SKM-1 treated with dmso at 0.1 percent for 144 hours (cell line): ENCODE measurements at regions not wholly inside any gene's neighbourhood (a gene's known extent, or its start where the extent isn't known, plus 50 kb on each side); places are given as distances from the start of the nearest gene placed in this dataset.

Experiments
- DNase-seq: peaks from one replicate; lab custom pipeline; 2025; ENCODE audit not compliant: unreplicated experiment; lab: John Stamatoyannopoulos, UW

GRCh38 chr10:131424836-131425491 is 113.4 kb upstream of the TCERG1L start:
- DNase-seq = no peak

GRCh38 chr10:131425752-131426533 is 114.4 kb upstream of the TCERG1L start:
- no peak for DNase-seq

- no peak for DNase-seq
Measured at GRCh38 chr10:131426534-131426898, 115.0 kb upstream of the TCERG1L start.

- no peak for DNase-seq
Measured at GRCh38 chr10:131427281-131427680, 115.8 kb upstream of the TCERG1L start.

- DNase-seq = no peak
Measured at GRCh38 chr10:131427901-131428300, 116.4 kb upstream of the TCERG1L start.

GRCh38 chr10:131429141-131429540 is 117.6 kb upstream of the TCERG1L start:
- no peak for DNase-seq

GRCh38 chr10:131429942-131430341 is 118.4 kb upstream of the TCERG1L start:
- no peak for DNase-seq

GRCh38 chr10:131430716-131431412 is 119.3 kb upstream of the TCERG1L start:
- DNase-seq = no peak

GRCh38 chr10:131431533-131431932 is 120.0 kb upstream of the TCERG1L start:
- DNase-seq = no peak

- DNase-seq = no peak
Measured at GRCh38 chr10:131431978-131432690, 120.6 kb upstream of the TCERG1L start.

- no peak for DNase-seq
Measured at GRCh38 chr10:131433568-131433967, 122.0 kb upstream of the TCERG1L start.

GRCh38 chr10:131435232-131435631 is 123.7 kb upstream of the TCERG1L start:
- DNase-seq = no peak

- DNase-seq = no peak
Measured at GRCh38 chr10:131435760-131436457, 124.4 kb upstream of the TCERG1L start.

- DNase-seq = no peak
Measured at GRCh38 chr10:131436458-131436857, 124.9 kb upstream of the TCERG1L start.

GRCh38 chr10:131437556-131438475 is 126.3 kb upstream of the TCERG1L start:
- DNase-seq = no peak

GRCh38 chr10:131438665-131439064 is 127.1 kb upstream of the TCERG1L start:
- DNase-seq = no peak

GRCh38 chr10:131439705-131440104 is 128.2 kb upstream of the TCERG1L start:
- DNase-seq = no peak

- DNase-seq = no peak
Measured at GRCh38 chr10:131440405-131441360, 129.2 kb upstream of the TCERG1L start.

GRCh38 chr10:131442271-131442670 is 130.8 kb upstream of the TCERG1L start:
- no peak for DNase-seq
